Daoy (cell line): ENCODE measurements at regions not wholly inside any gene's neighbourhood (a gene's known extent, or its start where the extent isn't known, plus 50 kb on each side); places are given as distances from the start of the nearest gene placed in this dataset.

Source experiments
- DNase-seq: peaks from one replicate; pipeline ENCODE4 v3.0.0-alpha.2; 2015; ENCODE audit warnings: low read depth

DNA sequence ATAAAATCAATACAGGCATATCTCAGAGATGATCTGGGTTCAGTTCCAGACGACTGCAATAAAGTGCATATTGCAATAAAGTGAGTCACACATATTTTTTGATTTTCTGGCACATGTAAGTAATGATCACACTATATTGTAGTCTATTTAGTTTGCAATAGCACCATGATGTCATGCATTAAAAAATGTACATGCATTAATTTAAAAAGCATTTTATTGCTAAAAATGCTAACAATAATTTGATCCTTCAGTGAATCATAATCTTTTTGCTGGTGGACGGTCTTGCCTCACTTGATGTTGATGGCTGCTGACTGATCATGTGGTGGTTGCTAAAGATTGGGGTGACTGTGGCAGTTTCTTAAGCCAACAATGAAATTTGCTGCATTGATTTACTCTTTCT is 511.1 kb downstream of the OTOL1 start:
- no peak for DNase-seq

DNA sequence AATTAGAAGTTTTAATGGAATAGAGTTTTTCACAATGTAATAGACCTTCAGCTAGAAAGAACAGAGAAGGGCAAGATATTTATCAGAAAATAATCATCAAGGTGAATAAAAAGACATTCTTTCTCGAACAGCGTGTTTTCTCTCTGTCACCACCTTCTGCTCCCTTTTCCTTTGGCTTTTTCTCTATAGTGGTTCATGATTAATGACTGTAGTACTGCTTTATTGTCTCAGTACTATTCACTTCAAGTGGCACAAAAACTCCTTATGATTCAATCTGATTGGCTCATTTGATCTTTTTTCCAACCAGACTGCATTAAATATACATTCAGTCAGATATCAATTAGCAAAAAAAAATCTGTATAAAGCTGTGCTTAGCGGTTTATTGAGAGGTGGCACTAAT is 516.0 kb downstream of the OTOL1 start:
- no peak for DNase-seq

GRCh38 chr3:162014284-162014683 is 517.7 kb downstream of the OTOL1 start:
- DNase-seq = no peak

DNA sequence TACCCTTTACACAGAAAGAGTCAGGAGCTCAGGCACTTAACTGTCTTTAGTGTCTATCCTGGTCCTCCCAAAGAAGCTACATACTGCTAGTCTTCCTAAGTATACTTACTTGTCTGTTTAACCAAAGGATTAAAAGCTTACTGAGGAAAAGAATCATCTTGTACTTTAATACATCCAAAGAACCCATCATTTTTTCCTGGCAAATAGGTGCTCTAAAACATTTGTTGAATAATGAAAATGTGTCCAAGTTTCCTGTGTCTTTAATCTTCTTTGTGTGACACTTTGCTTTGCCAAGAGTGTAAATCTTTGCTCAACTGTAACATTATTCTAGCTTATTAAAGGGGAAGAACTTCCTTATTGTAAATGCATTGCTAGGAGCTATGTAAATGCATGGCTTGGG is 519.2 kb downstream of the OTOL1 start:
- no peak for DNase-seq

GRCh38 chr3:162019817-162020216 is 523.2 kb downstream of the OTOL1 start:
- no peak for DNase-seq

DNA sequence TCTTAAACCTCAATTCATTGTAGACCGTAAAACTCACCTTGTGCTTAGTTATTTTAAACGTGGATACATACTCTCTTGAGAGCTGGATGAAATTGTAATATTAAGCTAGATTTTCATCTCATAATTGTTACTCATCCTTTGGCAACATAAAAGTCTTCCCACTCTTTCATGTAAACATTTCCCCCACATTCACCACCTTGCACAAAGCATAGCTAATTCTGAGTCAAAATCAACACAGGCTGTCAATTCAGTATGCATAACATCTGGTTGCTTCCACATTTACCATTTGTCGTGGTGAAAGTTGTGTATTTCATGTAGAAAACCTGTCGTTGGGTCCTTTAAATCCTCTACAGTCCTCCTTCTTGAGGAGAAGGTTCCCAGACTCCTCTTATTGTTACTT is 524.6 kb downstream of the OTOL1 start:
- no peak for DNase-seq

GRCh38 chr3:162022911-162023310 is 526.3 kb downstream of the OTOL1 start:
- no peak for DNase-seq

DNA sequence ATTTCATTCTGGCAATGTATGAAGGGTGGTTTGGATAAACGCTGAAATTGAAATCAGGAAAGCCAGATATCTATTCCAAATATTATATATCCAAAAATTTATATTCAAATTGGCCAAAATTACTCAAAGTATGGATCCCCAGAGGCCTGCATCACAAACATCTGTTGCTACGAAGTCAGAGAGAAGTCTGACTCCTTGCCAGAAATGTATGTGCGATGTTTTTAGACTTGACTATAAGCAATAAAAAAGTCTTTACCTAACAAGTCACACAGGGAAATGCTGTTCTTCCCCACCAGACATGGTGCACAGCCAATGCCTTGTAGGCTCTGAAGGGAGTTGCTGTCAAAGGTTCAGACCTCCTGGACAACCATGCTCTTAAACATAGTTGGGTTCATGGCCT is 533.1 kb downstream of the OTOL1 start:
- no peak for DNase-seq

GRCh38 chr3:162034368-162034767 is 537.8 kb downstream of the OTOL1 start:
- DNase-seq = no peak

DNA sequence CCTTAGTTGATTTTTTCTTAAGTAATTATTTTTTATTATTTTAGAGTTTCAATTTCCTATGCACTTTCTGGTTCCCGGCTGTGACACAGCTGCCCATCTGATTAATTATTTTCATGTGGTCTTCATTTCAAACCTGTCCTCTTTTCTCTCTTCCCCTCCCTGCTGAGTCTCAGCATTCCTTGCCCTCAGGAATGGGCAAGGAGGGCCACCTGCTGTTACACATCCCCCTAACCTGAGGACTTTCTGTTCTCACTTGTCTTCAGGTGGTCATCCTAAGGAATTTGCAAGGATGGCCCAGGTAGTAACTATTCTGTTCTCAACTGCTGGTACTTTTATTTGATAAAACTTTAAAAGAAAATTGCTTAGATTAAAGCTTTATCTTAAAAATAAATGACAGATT is 545.0 kb downstream of the OTOL1 start:
- DNase-seq = no peak

GRCh38 chr3:162052636-162053035 is 556.0 kb downstream of the OTOL1 start:
- no peak for DNase-seq

DNA sequence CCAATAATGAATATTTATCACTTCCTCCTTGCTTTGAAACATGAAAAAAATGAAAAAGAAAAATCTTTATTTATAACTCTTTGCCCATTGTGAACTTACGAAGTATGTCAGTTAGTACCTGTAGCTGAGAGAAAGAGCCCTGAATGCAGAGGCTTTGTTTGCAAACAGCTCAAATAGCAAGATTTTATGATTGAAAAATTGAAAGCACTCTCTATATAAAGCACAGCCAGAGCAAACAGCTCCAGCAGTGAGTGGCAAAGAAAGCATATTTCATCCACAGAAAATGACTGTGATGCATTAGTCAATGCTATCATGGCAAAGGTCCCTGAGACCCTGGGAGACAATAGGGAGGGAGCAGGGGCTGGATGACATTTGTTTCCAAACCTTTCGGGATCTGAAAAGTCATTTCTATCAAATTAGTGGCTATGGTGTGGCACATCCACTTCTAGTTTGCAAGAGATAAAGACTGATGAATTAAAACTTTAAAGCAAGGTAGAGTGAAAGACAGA is 576.1 kb downstream of the OTOL1 start:
- DNase-seq = no peak

GRCh38 chr3:162073422-162073975 is 576.9 kb downstream of the OTOL1 start:
- no peak for DNase-seq

- no peak for DNase-seq
Observed at GRCh38 chr3:162077108-162077507, 580.5 kb downstream of the OTOL1 start.

- no peak for DNase-seq
Observed at GRCh38 chr3:162082516-162082915, 585.9 kb downstream of the OTOL1 start.

DNA sequence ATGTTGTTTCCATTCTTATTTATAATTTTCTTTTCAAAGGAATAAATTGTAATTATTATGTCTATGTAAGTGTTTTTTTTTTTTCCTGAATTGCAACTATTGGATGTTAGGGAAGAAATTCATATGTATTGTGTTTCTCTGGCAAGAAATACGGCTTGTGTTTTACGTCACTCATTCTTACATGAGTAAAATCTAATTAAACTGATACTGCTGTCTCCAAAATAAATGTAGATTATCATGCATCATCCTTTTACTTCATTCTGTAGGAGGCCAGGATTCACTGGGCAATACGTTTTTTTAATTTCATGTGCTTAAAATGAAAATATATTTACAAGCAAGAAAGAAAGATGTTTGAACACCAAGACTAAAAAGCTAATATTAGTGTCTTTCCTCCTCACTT is 590.8 kb downstream of the OTOL1 start:
- no peak for DNase-seq

GRCh38 chr3:162092751-162093150 is 596.1 kb downstream of the OTOL1 start:
- no peak for DNase-seq

DNA sequence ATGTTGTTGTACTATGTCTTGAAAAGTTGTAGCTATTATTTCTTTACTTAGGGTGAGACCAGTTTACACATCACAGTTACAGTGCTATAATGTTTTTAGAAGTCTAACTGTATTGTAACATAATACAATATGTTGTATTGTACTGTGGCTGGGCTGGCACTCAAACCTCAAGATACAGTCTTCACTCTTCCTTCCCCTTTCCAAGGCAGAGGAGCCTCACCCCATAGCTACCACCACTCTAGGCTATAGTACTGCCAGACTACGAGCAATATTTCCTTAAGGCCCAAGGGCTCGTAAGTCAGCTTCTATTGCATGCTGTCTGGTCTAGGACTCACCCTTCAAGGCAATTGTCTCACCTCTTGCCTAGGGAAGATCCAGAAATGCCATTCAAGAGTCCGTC is 597.7 kb downstream of the OTOL1 start:
- DNase-seq = no peak

DNA sequence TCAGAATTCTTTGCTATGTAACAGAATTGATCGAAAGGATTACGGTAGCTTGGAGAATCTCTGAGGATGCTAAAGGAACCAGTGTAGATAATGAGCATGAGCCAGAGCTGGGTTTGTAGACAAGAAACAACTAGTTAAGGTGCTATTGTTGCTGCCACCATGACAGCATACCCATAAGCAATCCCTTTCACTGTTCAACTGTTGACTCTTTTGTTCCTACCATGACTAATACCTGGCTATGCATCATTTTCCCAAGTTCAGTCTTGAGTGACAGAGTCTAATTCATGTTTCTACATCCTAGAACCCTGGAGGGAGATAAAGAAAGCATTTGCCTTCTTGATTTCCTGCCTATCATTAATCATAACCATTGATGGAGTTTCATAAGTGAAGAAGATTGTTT is 600.3 kb downstream of the OTOL1 start:
- no peak for DNase-seq

DNA sequence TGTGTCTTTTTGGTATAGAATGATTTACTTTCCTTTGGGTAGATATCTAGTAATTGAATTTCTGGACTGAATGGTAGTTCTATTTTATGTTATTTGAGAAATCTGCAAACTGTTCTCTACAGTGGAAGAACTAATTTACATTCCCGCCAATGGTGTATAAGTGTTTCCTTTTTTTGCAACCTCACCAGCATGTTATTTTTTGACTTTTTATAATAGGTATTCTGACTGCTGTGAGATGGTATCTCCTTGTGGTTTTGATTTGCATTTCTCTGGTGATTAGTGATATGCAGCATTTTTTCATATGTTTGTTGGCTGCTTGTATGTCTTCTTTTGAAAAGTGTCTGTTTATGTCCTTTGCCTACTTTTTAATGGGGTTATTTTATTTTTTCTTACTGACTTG is 607.2 kb downstream of the OTOL1 start:
- DNase-seq = no peak

- no peak for DNase-seq
Observed at GRCh38 chr3:162111861-162112260, 615.3 kb downstream of the OTOL1 start.

GRCh38 chr3:162112719-162113118 is 616.1 kb downstream of the OTOL1 start:
- DNase-seq = no peak

GRCh38 chr3:162117961-162118360 is 621.4 kb downstream of the OTOL1 start:
- no peak for DNase-seq

DNA sequence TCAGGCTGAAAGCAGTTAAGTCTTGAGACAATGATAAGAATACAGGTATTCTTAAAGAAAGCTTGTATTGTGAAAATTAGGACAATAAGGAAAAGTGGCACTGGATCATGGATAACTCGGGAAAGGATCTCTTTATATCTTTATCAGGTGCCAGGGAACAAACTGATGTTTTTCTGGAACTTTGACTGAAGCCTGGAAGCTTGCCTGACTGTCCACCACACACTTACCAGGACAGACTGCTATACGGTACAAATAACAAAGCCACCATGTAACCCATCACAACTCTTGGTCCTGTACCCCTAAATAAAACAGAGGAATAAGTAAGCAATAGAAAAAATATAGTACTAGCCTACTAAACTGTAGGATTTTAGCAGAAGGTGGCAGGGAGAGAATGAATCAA is 623.0 kb downstream of the OTOL1 start:
- DNase-seq = no peak

- no peak for DNase-seq
Observed at GRCh38 chr3:162122405-162122804, 625.8 kb downstream of the OTOL1 start.
